HFFc6 (cell line): ENCODE measurements at regions not wholly inside any gene's neighbourhood (a gene's known extent, or its start where the extent isn't known, plus 50 kb on each side); places are given as distances from the start of the nearest gene placed in this dataset.
A peak's percentile ranks its signal among the peaks of the same experiment; 100 is the strongest.

Experiments used
- DNase-seq: peaks from one replicate; pipeline ENCODE4 v3.0.0-alpha.2; 2018
- H3K27ac Mint-ChIP-seq: 2 replicates; pipeline ENCODE4 v1.8.0; 2020; ENCODE audit warnings: mild to moderate bottlenecking, mixed read lengths
- H3K27me3 Mint-ChIP-seq: 2 replicates; pipeline ENCODE4 v1.8.0; 2021; ENCODE audit warnings: mild to moderate bottlenecking, moderate library complexity, mixed read lengths; ENCODE audit not compliant: insufficient read depth
- H3K36me3 Mint-ChIP-seq: 2 replicates; pipeline ENCODE4 v1.8.0; 2021; ENCODE audit warnings: low read depth, mixed read lengths
- H3K4me1 Mint-ChIP-seq: 2 replicates; pipeline ENCODE4 v1.8.0; 2020; ENCODE audit warnings: low read depth, mixed read lengths
- H3K4me3 Mint-ChIP-seq: 2 replicates; pipeline ENCODE4 v1.8.0; 2020; ENCODE audit warnings: mild to moderate bottlenecking, moderate library complexity, mixed read lengths
- H3K9me3 Mint-ChIP-seq: 2 replicates; pipeline ENCODE4 v1.8.0; 2020; ENCODE audit warnings: mild to moderate bottlenecking, mixed read lengths
- CTCF ChIP-seq: fragments of 200-600 bp; sonication (generic); IDR thresholded peaks from 2 replicates; pipeline ENCODE4 v1.5.0; 2021; ENCODE audit warnings: antibody characterized with exemption, mild to moderate bottlenecking

GRCh38 chr13:73945382-73945781 lies 188.8 kb downstream of the KLF12 start:
- peak; percentile 40 for TF ChIP-seq CTCF
- H3K4me1 Mint-ChIP-seq = peaks cover 39% of the 10 kb centered on the region
- DNase-seq = no peak
- H3K27ac Mint-ChIP-seq = no peak overlapping the region
- H3K27me3 Mint-ChIP-seq = no peaks in the 10 kb centered on the region
- H3K36me3 Mint-ChIP-seq = peaks cover 17% of the 10 kb centered on the region; the same call in 1 of the 2 replicates
- no peak overlapping the region for H3K4me3 Mint-ChIP-seq
- no peaks in the 10 kb centered on the region for H3K9me3 Mint-ChIP-seq

GRCh38 chr13:73943965-73944233 lies 190.3 kb downstream of the KLF12 start:
- peaks cover 24% of the 10 kb centered on the region; the same call in 1 of the 2 replicates for H3K36me3 Mint-ChIP-seq
- peak overlapping the region; percentile 22; the same call in 1 of the 2 replicates for H3K27ac Mint-ChIP-seq

GRCh38 chr13:73943137-73943964 lies 190.9 kb downstream of the KLF12 start:
- no peak for TF ChIP-seq CTCF
- H3K4me3 Mint-ChIP-seq = peak overlapping the region; percentile 43; the same call in 1 of the 2 replicates
- peaks cover 24% of the 10 kb centered on the region; the same call in 1 of the 2 replicates for H3K36me3 Mint-ChIP-seq
- no peak for DNase-seq
- peak overlapping the region; percentile 22; the same call in 1 of the 2 replicates for H3K27ac Mint-ChIP-seq
- H3K27me3 Mint-ChIP-seq = no peaks in the 10 kb centered on the region; the same call in 1 of the 2 replicates
- peaks cover 54% of the 10 kb centered on the region for H3K4me1 Mint-ChIP-seq
- H3K9me3 Mint-ChIP-seq = no peaks in the 10 kb centered on the region

More at GRCh38 chr13:73943965-73944233, 190.3 kb downstream of the KLF12 start:
- no peak for TF ChIP-seq CTCF
- no peaks in the 10 kb centered on the region for H3K9me3 Mint-ChIP-seq
- H3K4me3 Mint-ChIP-seq = peak overlapping the region; percentile 43; the same call in 1 of the 2 replicates
- H3K27me3 Mint-ChIP-seq = no peaks in the 10 kb centered on the region; the same call in 1 of the 2 replicates
- peaks cover 49% of the 10 kb centered on the region for H3K4me1 Mint-ChIP-seq
- DNase-seq = no peak

- no peak overlapping the region for H3K4me3 Mint-ChIP-seq
Measured at GRCh38 chr13:73941752-73942151, 192.5 kb downstream of the KLF12 start.

GRCh38 chr13:73940098-73940497 lies 194.1 kb downstream of the KLF12 start:
- DNase-seq = no peak
- Mint-ChIP-seq H3K9me3 (no peaks in the 10 kb centered on the region), H3K27me3 (no peaks in the 10 kb centered on the region; the same call in 1 of the 2 replicates), H3K4me3 (no peak overlapping the region), H3K4me1 (peaks cover 72% of the 10 kb centered on the region), H3K36me3 (peaks cover 37% of the 10 kb centered on the region), H3K27ac (peak overlapping the region; percentile 33; the same call in 1 of the 2 replicates)
- TF ChIP-seq CTCF = no peak

More at GRCh38 chr13:73941752-73942151, 192.5 kb downstream of the KLF12 start:
- H3K27me3 Mint-ChIP-seq = no peaks in the 10 kb centered on the region; the same call in 1 of the 2 replicates
- H3K36me3 Mint-ChIP-seq = peaks cover 24% of the 10 kb centered on the region
- peaks cover 67% of the 10 kb centered on the region for H3K4me1 Mint-ChIP-seq
- no peak for DNase-seq
- no peak for TF ChIP-seq CTCF
- no peak overlapping the region for H3K27ac Mint-ChIP-seq
- H3K9me3 Mint-ChIP-seq = no peaks in the 10 kb centered on the region
